ENCODE measurements at regions not wholly inside any gene's neighbourhood (a gene's known extent, or its start where the extent isn't known, plus 50 kb on each side); places are given as distances from the start of the nearest gene placed in this dataset.

DNA sequence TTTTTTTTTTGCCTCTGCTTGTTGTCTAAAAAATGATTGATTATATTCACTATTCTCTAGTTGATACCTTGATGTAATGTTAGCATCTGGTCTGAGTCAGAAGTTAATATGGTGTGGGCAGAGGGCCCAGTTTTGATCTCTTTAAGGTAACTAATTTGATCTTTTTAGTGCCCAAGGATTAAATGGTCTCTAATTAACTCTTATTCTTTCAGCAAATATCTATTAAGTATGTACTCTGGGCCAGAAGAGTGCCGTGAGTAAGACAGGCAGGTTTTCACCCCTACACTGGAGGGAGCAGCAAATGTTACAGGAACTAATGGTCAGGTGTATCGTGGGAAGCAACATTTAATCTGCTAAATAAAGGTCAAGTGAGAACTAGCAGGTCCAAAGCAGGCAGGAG is 144.6 kb upstream of the COL1A2 start:
- CTCF ChIA-PET, result no interaction called here
- intact Hi-C loops (cut with micrococcal nuclease; ENCODE audit: unreplicated experiment), result no loop called here
- TF ChIP-seq, protein P1, sequence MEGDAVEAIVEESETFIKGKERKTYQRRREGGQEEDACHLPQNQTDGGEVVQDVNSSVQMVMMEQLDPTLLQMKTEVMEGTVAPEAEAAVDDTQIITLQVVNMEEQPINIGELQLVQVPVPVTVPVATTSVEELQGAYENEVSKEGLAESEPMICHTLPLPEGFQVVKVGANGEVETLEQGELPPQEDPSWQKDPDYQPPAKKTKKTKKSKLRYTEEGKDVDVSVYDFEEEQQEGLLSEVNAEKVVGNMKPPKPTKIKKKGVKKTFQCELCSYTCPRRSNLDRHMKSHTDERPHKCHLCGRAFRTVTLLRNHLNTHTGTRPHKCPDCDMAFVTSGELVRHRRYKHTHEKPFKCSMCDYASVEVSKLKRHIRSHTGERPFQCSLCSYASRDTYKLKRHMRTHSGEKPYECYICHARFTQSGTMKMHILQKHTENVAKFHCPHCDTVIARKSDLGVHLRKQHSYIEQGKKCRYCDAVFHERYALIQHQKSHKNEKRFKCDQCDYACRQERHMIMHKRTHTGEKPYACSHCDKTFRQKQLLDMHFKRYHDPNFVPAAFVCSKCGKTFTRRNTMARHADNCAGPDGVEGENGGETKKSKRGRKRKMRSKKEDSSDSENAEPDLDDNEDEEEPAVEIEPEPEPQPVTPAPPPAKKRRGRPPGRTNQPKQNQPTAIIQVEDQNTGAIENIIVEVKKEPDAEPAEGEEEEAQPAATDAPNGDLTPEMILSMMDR (IDR thresholded peaks at IDR 0.05; ENCODE audit: unreplicated experiment), result no peak
- Mint-ChIP-seq H3K4me3 (ENCODE audit: low read depth, unreplicated experiment) (no peak overlapping the region), H3K27me3 (ENCODE audit: unreplicated experiment) (no peaks in the 10 kb centered on the region), H3K27ac (ENCODE audit: unreplicated experiment) (no peak overlapping the region), H3K4me1 (ENCODE audit: low read depth, unreplicated experiment) (peaks cover 12% of the 10 kb centered on the region), H3K36me3 (ENCODE audit: insufficient read depth, unreplicated experiment) (no peaks in the 10 kb centered on the region), H3K9me3 (ENCODE audit: low read depth, unreplicated experiment) (no peaks in the 10 kb centered on the region)
- no TSS peak for BruUV-seq (replicated peaks)
- DNase-seq, result no peak

- intact Hi-C loops (cut with micrococcal nuclease; ENCODE audit: unreplicated experiment), result no loop called here
- H3K36me3 Mint-ChIP-seq (ENCODE audit: insufficient read depth, unreplicated experiment), result no peaks in the 10 kb centered on the region
- TF ChIP-seq, protein P1 (IDR thresholded peaks at IDR 0.05; ENCODE audit: unreplicated experiment), result no peak
- no peak overlapping the region for H3K27ac Mint-ChIP-seq (ENCODE audit: unreplicated experiment)
- H3K9me3 Mint-ChIP-seq (ENCODE audit: low read depth, unreplicated experiment), result no peaks in the 10 kb centered on the region
- DNase-seq, result peak; percentile 13
- H3K4me1 Mint-ChIP-seq (ENCODE audit: low read depth, unreplicated experiment), result peaks cover 12% of the 10 kb centered on the region
- BruUV-seq (replicated peaks), result no TSS peak
- H3K4me3 Mint-ChIP-seq (ENCODE audit: low read depth, unreplicated experiment), result no peak overlapping the region
- H3K27me3 Mint-ChIP-seq (ENCODE audit: unreplicated experiment), result no peaks in the 10 kb centered on the region
- CTCF ChIA-PET, result no interaction called here
Observed at GRCh38 chr7:94250987-94251386, 143.7 kb upstream of the COL1A2 start.

- Mint-ChIP-seq H3K4me3 (ENCODE audit: low read depth, unreplicated experiment) (no peak overlapping the region), H3K27ac (ENCODE audit: unreplicated experiment) (no peak overlapping the region), H3K36me3 (ENCODE audit: insufficient read depth, unreplicated experiment) (no peaks in the 10 kb centered on the region), H3K4me1 (ENCODE audit: low read depth, unreplicated experiment) (peaks cover 12% of the 10 kb centered on the region), H3K27me3 (ENCODE audit: unreplicated experiment) (no peaks in the 10 kb centered on the region), H3K9me3 (ENCODE audit: low read depth, unreplicated experiment) (no peaks in the 10 kb centered on the region)
- intact Hi-C loops (cut with micrococcal nuclease; ENCODE audit: unreplicated experiment), result no loop called here
- TF ChIP-seq, protein P1 (IDR thresholded peaks at IDR 0.05; ENCODE audit: unreplicated experiment), result no peak
- no peak for DNase-seq
- BruUV-seq (replicated peaks), result no TSS peak
- CTCF ChIA-PET, result no interaction called here
Observed at GRCh38 chr7:94252124-94252523, 142.6 kb upstream of the COL1A2 start.

DNA sequence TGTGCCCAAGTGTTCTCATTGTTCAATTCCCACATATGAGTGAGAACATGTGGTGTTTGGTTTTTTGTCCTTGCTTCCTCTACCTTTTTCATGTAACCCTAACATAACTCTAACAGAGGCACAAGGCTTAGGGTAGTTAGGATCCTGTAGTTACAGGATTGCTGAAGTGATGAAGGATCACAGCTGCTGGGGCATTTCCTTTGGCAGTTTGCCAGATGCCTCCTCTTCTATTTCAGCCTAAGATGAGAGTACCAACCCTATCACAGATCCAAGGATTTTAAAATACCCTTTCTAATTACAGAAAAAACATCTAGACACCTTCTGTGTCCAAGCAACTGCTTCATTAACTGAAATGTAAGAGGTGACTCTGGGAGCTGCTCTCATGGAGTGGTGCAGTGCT is 141.7 kb upstream of the COL1A2 start:
- no TSS peak for BruUV-seq (replicated peaks)
- H3K4me1 Mint-ChIP-seq (ENCODE audit: low read depth, unreplicated experiment), result peaks cover 12% of the 10 kb centered on the region
- H3K9me3 Mint-ChIP-seq (ENCODE audit: low read depth, unreplicated experiment), result no peaks in the 10 kb centered on the region
- no peaks in the 10 kb centered on the region for H3K27me3 Mint-ChIP-seq (ENCODE audit: unreplicated experiment)
- TF ChIP-seq, protein P1 (IDR thresholded peaks at IDR 0.05; ENCODE audit: unreplicated experiment), result no peak
- no peak overlapping the region for H3K4me3 Mint-ChIP-seq (ENCODE audit: low read depth, unreplicated experiment)
- DNase-seq, result no peak
- intact Hi-C loops (cut with micrococcal nuclease; ENCODE audit: unreplicated experiment), result no loop called here
- no peaks in the 10 kb centered on the region for H3K36me3 Mint-ChIP-seq (ENCODE audit: insufficient read depth, unreplicated experiment)
- no peak overlapping the region for H3K27ac Mint-ChIP-seq (ENCODE audit: unreplicated experiment)
- CTCF ChIA-PET, result no interaction called here

DNA sequence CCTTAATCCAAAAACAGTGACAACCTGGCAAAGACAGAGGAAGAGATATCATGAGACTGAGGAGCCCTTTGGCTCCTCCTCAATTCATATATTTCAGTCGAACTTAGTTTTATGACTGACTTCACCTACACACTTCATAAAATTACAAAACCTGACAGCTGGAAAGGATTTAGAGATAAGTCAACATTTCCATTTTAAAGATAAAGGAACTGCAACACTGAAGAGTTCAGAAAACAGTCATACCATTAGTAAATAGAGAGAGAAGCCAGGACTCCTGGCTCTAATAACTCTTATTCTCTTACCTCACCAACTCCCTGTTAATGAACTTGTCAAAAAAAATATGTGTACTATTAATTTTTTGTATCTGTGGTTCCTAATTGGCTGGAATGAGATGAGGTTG is 141.0 kb upstream of the COL1A2 start:
- BruUV-seq (replicated peaks), result no TSS peak
- TF ChIP-seq, protein P1 (IDR thresholded peaks at IDR 0.05; ENCODE audit: unreplicated experiment), result no peak
- CTCF ChIA-PET, result no interaction called here

More for the DNA sequence above, 141.0 kb upstream of the COL1A2 start:
- Mint-ChIP-seq H3K27ac (ENCODE audit: unreplicated experiment) (no peak overlapping the region), H3K9me3 (ENCODE audit: low read depth, unreplicated experiment) (no peaks in the 10 kb centered on the region), H3K27me3 (ENCODE audit: unreplicated experiment) (no peaks in the 10 kb centered on the region), H3K4me3 (ENCODE audit: low read depth, unreplicated experiment) (no peak overlapping the region), H3K36me3 (ENCODE audit: insufficient read depth, unreplicated experiment) (no peaks in the 10 kb centered on the region), H3K4me1 (ENCODE audit: low read depth, unreplicated experiment) (peaks cover 12% of the 10 kb centered on the region)
- intact Hi-C loops (cut with micrococcal nuclease; ENCODE audit: unreplicated experiment), result no loop called here
- no peak for DNase-seq

Data from Calu3 (cell line).